B cell (primary cell): ENCODE measurements at regions not wholly inside any gene's neighbourhood (a gene's known extent, or its start where the extent isn't known, plus 50 kb on each side); places are given as distances from the start of the nearest gene placed in this dataset.

Experiments used
- ATAC-seq: fragments of 200-7000 bp; cut with Tn5 transposase; one replicate; pipeline ENCODE4 v1.10.0; 2021; ENCODE audit warnings: low read depth, mild to moderate bottlenecking, moderate number of reproducible peaks, moderate library complexity
- CTCF ChIA-PET: fragments of 350-600 bp; sonication (Branson Sonifier 250); formaldehyde crosslinking; loops from one replicate; lab custom pipeline; 2021; ENCODE audit warnings: antibody characterized with exemption, inconsistent platforms; lab: Charles Lee
- POLR2A ChIA-PET: fragments of 350-600 bp; sonication (Branson Sonifier 250); formaldehyde crosslinking; loops from one replicate; lab custom pipeline; 2021; ENCODE audit warnings: antibody characterized with exemption; lab: Charles Lee
- DNase-seq: peaks from one replicate; pipeline ENCODE4 v3.0.0; 2013
- H2AFZ ChIP-seq: 2 replicates; pipeline ENCODE4 v1.6.1; 2012; ENCODE audit warnings: mild to moderate bottlenecking, low read depth, low read length; ENCODE audit not compliant: insufficient read depth, poor library complexity, severe bottlenecking
- H3K27ac ChIP-seq, 2 donors: 1 replicate in 1 of 2; 2 replicates in 1 of 2; pipeline ENCODE4 v1.5.1; 2012 to 2013; ENCODE audit warnings: low read length in 2 of 2, mild to moderate bottlenecking in 2 of 2, moderate library complexity in 1 of 2
- H3K27me3 ChIP-seq, 4 experiments: fragments of 200-600 bp in 1 of 4; sonication (generic) in 1 of 4; replicated peaks in 1 of 4; 1 replicate in 2 of 4; 2 replicates in 2 of 4; pipeline versions ENCODE4 v1.6.1 to v1.7.0; 2013 to 2016; ENCODE audit warnings: low read length in 3 of 4, mild to moderate bottlenecking in 2 of 4, mixed read lengths in 1 of 4, moderate library complexity in 1 of 4; ENCODE audit not compliant: insufficient read depth in 4 of 4, control insufficient read depth in 3 of 4; ENCODE audit errors: control extremely low read depth in 1 of 4
- H3K36me3 ChIP-seq, 2 experiments: replicated peaks in 1 of 2; 1 replicate in 1 of 2; 2 replicates in 1 of 2; pipeline versions ENCODE4 v1.6.1 to v1.7.1; 2013; ENCODE audit warnings: low read length in 1 of 2; ENCODE audit not compliant: insufficient read depth in 2 of 2, control insufficient read depth in 1 of 2; ENCODE audit errors: control extremely low read depth in 1 of 2, extremely low read depth in 1 of 2
- H3K4me1 ChIP-seq, 2 donors: fragments of 200-600 bp in 1 of 2; sonication (generic) in 1 of 2; 1 replicate in 1 of 2; 2 replicates in 1 of 2; pipeline versions ENCODE4 v1.5.1 to v1.6.1; 2013 to 2017; ENCODE audit warnings: low read length in 2 of 2; ENCODE audit not compliant: control insufficient read depth in 2 of 2, insufficient read depth in 2 of 2
- H3K4me2 ChIP-seq: replicated peaks from 2 replicates; pipeline ENCODE3; 2012; ENCODE audit warnings: mild to moderate bottlenecking, low read depth, low read length; ENCODE audit not compliant: poor library complexity, severe bottlenecking
- H3K4me3 ChIP-seq, 5 experiments: fragments of 200-600 bp in 1 of 5; sonication (generic) in 1 of 5; 1 replicate in 3 of 5; 2 replicates in 2 of 5; pipeline versions ENCODE4 v1.5.1 to v1.7.0; 2011 to 2016; ENCODE audit warnings: low read length in 4 of 5, mild to moderate bottlenecking in 4 of 5, low read depth in 2 of 5, control low read depth in 1 of 5, moderate library complexity in 1 of 5; ENCODE audit not compliant: insufficient read depth in 1 of 5; ENCODE audit errors: control extremely low read depth in 1 of 5, extremely low read depth in 1 of 5
- H3K79me2 ChIP-seq: fragments of 200-600 bp; sonication (generic); one replicate; pipeline ENCODE4 v1.6.0; 2016; ENCODE audit warnings: low read length; ENCODE audit not compliant: control insufficient read depth, insufficient read depth
- H3K9ac ChIP-seq: fragments of 200-600 bp; sonication (generic); 2 replicates; pipeline ENCODE4 v1.6.1; 2017; ENCODE audit warnings: mild to moderate bottlenecking, low read length, moderate library complexity
- H3K9me3 ChIP-seq, 3 donors: one replicate each; pipeline versions ENCODE4 v1.6.1 to v1.7.1; 2013; ENCODE audit warnings: low read length in 2 of 3; ENCODE audit not compliant: control insufficient read depth in 2 of 3, insufficient read depth in 1 of 3; ENCODE audit errors: control extremely low read depth in 1 of 3
- H4K20me1 ChIP-seq: 2 replicates; pipeline ENCODE4 v1.6.0; 2012; ENCODE audit warnings: mild to moderate bottlenecking, low read length; ENCODE audit not compliant: insufficient read depth, control insufficient read depth, poor library complexity, severe bottlenecking
- H3K27ac Mint-ChIP-seq: one replicate; pipeline ENCODE4 v1.8.0; 2021; ENCODE audit warnings: mixed read lengths
- H3K27me3 Mint-ChIP-seq: one replicate; pipeline ENCODE4 v1.8.0; 2021; ENCODE audit warnings: mixed read lengths
- H3K4me1 Mint-ChIP-seq: one replicate; pipeline ENCODE4 v1.8.0; 2021; ENCODE audit warnings: mixed read lengths
- H3K4me3 Mint-ChIP-seq: one replicate; pipeline ENCODE4 v1.8.0; 2021; ENCODE audit warnings: mixed read lengths
- H3K9me3 Mint-ChIP-seq: one replicate; pipeline ENCODE4 v1.8.0; 2022; ENCODE audit warnings: mixed read lengths; ENCODE audit not compliant: insufficient read depth
- CTCF ChIP-seq: fragments of 200-600 bp; IDR thresholded peaks from one replicate; pipeline ENCODE4 v1.8.0; 2022; ENCODE audit warnings: antibody characterized with exemption, mild to moderate bottlenecking
- EZH2 ChIP-seq: IDR thresholded peaks from 2 replicates; pipeline ENCODE4 v1.6.1; 2012; ENCODE audit warnings: borderline replicate concordance, low read depth, mild to moderate bottlenecking, moderate library complexity, low read length; ENCODE audit not compliant: insufficient read depth, poor library complexity, severe bottlenecking
- WGBS: methylation state at CpG from one replicate; pipeline ENCODE4 v1.1.5; 2013; ENCODE audit warnings: missing lambda C conversion rate; ENCODE audit not compliant: insufficient coverage; 5-methylcytosine and 5-hydroxymethylcytosine counted together
- intact Hi-C: fragments of 100-400 bp; cut with micrococcal nuclease; formaldehyde crosslinking; loops from one replicate; pipeline ENCODE4 v1.10.0; 2022

- Mint-ChIP-seq H3K27me3 (peaks cover 46% of the 10 kb centered on the region), H3K9me3 (no peaks in the 10 kb centered on the region), H3K4me1 (peaks cover 4% of the 10 kb centered on the region), H3K27ac (no peak overlapping the region), H3K4me3 (no peak overlapping the region)
- no peak overlapping the region for H3K9ac ChIP-seq
- no peaks in the 10 kb centered on the region for H3K79me2 ChIP-seq
- H3K4me1 ChIP-seq: peaks cover 7 to 10% of the 10 kb centered on the region in 2 donors
- ATAC-seq (no peak), DNase-seq (no peak)
- TF ChIP-seq EZH2 (no peak), CTCF (no peak)
- H3K9me3 ChIP-seq: no peaks in the 10 kb centered on the region
- no peak overlapping the region for H3K4me3 ChIP-seq
- H3K27me3 ChIP-seq: peaks cover 0 to 10% (median 6%) of the 10 kb centered on the region in 4 experiments
- H2AFZ ChIP-seq: no peak overlapping the region
- H4K20me1 ChIP-seq: no peaks in the 10 kb centered on the region
- ChIA-PET CTCF (no interaction called here), POLR2A (no interaction called here)
- H3K27ac ChIP-seq: no peak overlapping the region
- intact Hi-C loops: no loop called here
- H3K36me3 ChIP-seq: no peaks in the 10 kb centered on the region
- no peak overlapping the region for H3K4me2 ChIP-seq
- WGBS: 100% methylated on average over 1 of the region's 3 CpGs
Observed at GRCh38 chr11:111012491-111012890, 233.0 kb upstream of the POU2AF2 start.

- Histone ChIP-seq H3K36me3 (no peaks in the 10 kb centered on the region), H3K27ac (no peak overlapping the region), H3K79me2 (no peaks in the 10 kb centered on the region), H3K4me2 (no peak overlapping the region), H3K4me3 (no peak overlapping the region), H3K9ac (no peak overlapping the region), H3K4me1 (peaks cover 12% of the 10 kb centered on the region in 2 donors), H3K9me3 (no peaks in the 10 kb centered on the region), H2AFZ (no peak overlapping the region), H3K27me3 (peaks cover 0 to 10% (median 8%) of the 10 kb centered on the region in 4 experiments), H4K20me1 (no peaks in the 10 kb centered on the region)
- Mint-ChIP-seq H3K27me3 (peaks cover 51% of the 10 kb centered on the region), H3K4me3 (no peak overlapping the region), H3K9me3 (no peaks in the 10 kb centered on the region), H3K4me1 (peaks cover 6% of the 10 kb centered on the region), H3K27ac (no peak overlapping the region)
- POLR2A ChIA-PET: no interaction called here
- intact Hi-C loops: no loop called here
- DNase-seq: no peak
- no peak for TF ChIP-seq EZH2
- no peak for TF ChIP-seq CTCF
- CTCF ChIA-PET: no interaction called here
- no peak for ATAC-seq
Observed at GRCh38 chr11:111011275-111011594, 234.3 kb upstream of the POU2AF2 start.
